Mucosa of descending colon (tissue), 3 donors: ENCODE measurements at regions not wholly inside any gene's neighbourhood (a gene's known extent, or its start where the extent isn't known, plus 50 kb on each side); places are given as distances from the start of the nearest gene placed in this dataset.

Source experiments
- ATAC-seq: fragments of 200-7000 bp; cut with Tn5 transposase; one replicate; pipeline ENCODE4 v1.9.1; 2020; ENCODE audit warnings: mild to moderate bottlenecking, moderate library complexity
- DNase-seq, 3 donors: peaks; one replicate each; pipeline ENCODE4 v3.0.0-alpha.2; 2020
- H3K36me3 ChIP-seq: fragments of 200-600 bp; one replicate; pipeline ENCODE4 v1.8.0; 2021; ENCODE audit warnings: low read depth, mild to moderate bottlenecking
- H3K4me1 ChIP-seq: fragments of 200-600 bp; one replicate; pipeline ENCODE4 v1.8.0; 2021; ENCODE audit warnings: low read depth, mild to moderate bottlenecking
- H3K4me3 ChIP-seq: fragments of 200-600 bp; one replicate; pipeline ENCODE4 v1.8.0; 2021; ENCODE audit warnings: mild to moderate bottlenecking
- H3K9me3 ChIP-seq: fragments of 200-600 bp; one replicate; pipeline ENCODE4 v1.8.0; 2021; ENCODE audit warnings: mild to moderate bottlenecking
- intact Hi-C, 2 donors: fragments of 100-400 bp; cut with DNase I in 1 of 2; cut with micrococcal nuclease in 1 of 2; formaldehyde crosslinking; loops; one replicate each; pipeline versions ENCODE4 v1.11.0 to v1.11.1; 2022; cut with DNase I, micrococcal nuclease
- TF ChIP-seq, protein P1 (sequence below): fragments of 200-600 bp; IDR thresholded peaks from one replicate; pipeline ENCODE4 v1.8.0; 2022; ENCODE audit warnings: antibody characterized with exemption, mild to moderate bottlenecking
- donor health status: DM: no; HTN: no; CAD: no; lungs with moderate emphysema.
- donor health status: DM: no; HTN: no; CAD: no.
- donor health status: DM: no; HTN: yes; CAD: no.

DNA sequence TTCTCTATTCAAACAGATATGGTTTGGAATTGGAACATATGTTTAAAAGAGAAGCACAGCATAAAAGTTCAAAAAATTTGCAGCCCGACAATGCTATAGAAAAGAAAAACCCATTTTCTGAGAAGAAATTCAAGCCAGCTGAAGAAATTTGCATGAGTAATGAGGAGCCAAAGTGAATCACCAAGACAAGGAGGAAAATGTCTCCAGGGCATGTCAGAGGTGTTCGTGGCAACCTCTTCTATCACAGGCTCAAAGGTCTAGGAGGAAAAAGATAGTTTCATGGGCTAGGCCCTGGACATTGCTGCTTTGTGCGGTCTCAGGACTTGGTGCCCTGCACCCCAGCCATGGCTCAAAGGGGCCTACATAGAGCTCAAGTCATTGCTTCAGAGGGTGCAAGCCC, 134.8 kb upstream of the ADAMTS16 start:
- Histone ChIP-seq H3K36me3 (no peaks in the 10 kb centered on the region), H3K9me3 (no peaks in the 10 kb centered on the region), H3K4me1 (no peaks in the 10 kb centered on the region), H3K4me3 (no peak overlapping the region)
- ATAC-seq (no peak), DNase-seq (no peak)
- intact Hi-C loops = no loop called here
- TF ChIP-seq, protein P1, sequence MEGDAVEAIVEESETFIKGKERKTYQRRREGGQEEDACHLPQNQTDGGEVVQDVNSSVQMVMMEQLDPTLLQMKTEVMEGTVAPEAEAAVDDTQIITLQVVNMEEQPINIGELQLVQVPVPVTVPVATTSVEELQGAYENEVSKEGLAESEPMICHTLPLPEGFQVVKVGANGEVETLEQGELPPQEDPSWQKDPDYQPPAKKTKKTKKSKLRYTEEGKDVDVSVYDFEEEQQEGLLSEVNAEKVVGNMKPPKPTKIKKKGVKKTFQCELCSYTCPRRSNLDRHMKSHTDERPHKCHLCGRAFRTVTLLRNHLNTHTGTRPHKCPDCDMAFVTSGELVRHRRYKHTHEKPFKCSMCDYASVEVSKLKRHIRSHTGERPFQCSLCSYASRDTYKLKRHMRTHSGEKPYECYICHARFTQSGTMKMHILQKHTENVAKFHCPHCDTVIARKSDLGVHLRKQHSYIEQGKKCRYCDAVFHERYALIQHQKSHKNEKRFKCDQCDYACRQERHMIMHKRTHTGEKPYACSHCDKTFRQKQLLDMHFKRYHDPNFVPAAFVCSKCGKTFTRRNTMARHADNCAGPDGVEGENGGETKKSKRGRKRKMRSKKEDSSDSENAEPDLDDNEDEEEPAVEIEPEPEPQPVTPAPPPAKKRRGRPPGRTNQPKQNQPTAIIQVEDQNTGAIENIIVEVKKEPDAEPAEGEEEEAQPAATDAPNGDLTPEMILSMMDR = no peak

DNA sequence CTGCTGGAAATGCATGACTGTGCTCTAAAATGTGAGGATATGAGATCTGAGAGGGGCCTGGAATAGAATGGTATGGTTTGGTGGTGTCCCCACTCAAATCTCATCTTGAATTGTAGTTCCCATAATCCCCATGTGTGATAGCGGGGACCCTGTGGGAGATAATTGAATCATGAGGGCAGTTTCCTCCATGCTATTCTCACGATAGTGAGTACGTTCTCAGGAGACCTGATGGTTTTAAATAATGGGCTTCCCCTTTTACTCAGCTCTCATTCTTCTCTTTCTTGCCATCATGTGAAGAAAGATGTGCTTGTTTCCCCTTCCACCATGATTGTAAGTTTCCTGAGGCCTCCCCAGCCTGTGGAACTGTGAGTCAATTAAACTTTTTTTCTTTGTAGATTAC, 133.6 kb upstream of the ADAMTS16 start:
- intact Hi-C loops = no loop called here
- TF ChIP-seq, protein P1 = no peak
- ATAC-seq = no peak
- no peaks in the 10 kb centered on the region for H3K4me1 ChIP-seq
- H3K36me3 ChIP-seq = no peaks in the 10 kb centered on the region
- H3K4me3 ChIP-seq = no peak overlapping the region
- no peak for DNase-seq
- H3K9me3 ChIP-seq = no peaks in the 10 kb centered on the region

DNA sequence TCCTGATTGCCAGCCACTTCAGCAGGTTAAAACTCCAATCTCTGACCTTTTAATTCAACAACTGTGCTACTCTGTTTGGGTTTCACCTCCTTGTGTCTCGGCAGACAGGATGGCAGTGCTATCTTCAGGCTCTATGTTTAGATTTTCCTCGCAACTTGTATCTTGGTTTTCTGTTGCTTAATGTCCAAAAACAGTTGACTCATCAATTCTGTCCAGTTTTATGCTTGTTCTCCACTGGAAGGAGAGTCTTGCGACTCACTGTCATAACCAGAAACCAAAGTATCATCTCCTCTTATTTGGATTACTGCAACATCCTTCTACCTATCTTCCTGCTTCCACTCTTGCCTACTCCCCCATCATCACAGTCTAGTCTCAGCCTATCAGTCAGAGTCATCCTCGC, 130.9 kb upstream of the ADAMTS16 start:
- Histone ChIP-seq H3K9me3 (no peaks in the 10 kb centered on the region), H3K4me3 (no peak overlapping the region), H3K36me3 (no peaks in the 10 kb centered on the region), H3K4me1 (no peaks in the 10 kb centered on the region)
- intact Hi-C loops = no loop called here
- ATAC-seq = no peak
- TF ChIP-seq, protein P1 = no peak
- DNase-seq = no peak

DNA sequence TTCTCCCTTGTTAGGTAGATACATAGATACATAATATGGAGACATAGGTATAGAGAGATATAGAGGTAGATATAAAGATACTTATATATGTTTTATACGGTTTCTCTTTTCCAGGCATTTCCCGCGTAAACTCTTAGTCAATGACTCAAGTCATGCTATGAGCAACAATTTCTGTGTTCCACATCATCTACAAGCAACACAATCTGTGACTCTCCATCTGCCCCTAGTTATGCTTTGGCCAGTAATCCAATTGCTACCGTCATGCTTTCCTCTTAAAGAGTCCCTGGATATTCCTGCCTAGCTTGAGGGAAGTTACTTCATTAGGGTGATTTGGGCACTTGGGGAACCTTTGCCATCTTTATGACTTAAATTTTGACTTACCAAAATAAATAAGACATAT, 129.0 kb upstream of the ADAMTS16 start:
- no peak overlapping the region for H3K4me3 ChIP-seq
- TF ChIP-seq, protein P1 = no peak
- ATAC-seq (no peak), DNase-seq (no peak)
- no peaks in the 10 kb centered on the region for H3K9me3 ChIP-seq
- intact Hi-C loops = no loop called here
- H3K36me3 ChIP-seq = no peaks in the 10 kb centered on the region
- no peaks in the 10 kb centered on the region for H3K4me1 ChIP-seq

DNA sequence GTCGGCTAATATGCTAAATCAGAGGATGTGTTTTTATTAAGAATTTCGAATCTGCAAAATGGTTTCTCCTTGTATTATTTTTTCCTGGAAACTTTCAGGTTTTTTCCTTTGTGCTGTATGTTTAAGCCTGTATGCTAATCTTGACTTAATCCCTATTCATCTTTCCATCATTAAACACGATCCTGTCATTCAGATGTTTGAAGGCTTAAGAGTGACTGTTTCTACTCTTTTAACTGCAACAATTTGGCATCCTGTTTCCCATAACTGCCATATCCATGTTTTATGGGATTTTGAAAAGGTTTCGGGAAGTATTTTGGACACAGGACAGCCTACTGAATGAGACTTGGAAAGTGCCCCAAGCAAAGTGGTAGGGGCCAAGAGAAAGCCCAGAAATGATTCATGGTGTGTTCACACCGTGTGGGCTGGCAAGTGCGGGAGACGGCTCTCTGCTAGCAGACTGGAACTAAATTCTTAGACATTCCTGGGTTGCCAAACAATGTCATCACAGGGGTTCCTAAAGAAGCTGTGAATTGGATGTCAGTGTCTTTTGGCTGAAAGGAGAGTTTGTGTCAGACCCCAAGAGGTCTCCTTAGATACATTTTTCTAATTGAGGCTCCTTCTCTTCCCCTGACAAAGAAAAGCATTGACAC, 125.4 kb upstream of the ADAMTS16 start:
- no peak for DNase-seq

More for the DNA sequence above, 125.4 kb upstream of the ADAMTS16 start:
- TF ChIP-seq, protein P1 = no peak
- intact Hi-C loops = no loop called here
- H3K4me3 ChIP-seq = no peak overlapping the region
- no peaks in the 10 kb centered on the region for H3K4me1 ChIP-seq
- no peaks in the 10 kb centered on the region for H3K9me3 ChIP-seq
- ATAC-seq = no peak
- H3K36me3 ChIP-seq = no peaks in the 10 kb centered on the region
